ENCODE measurements at regions not wholly inside any gene's neighbourhood (a gene's known extent, or its start where the extent isn't known, plus 50 kb on each side); places are given as distances from the start of the nearest gene placed in this dataset.

GRCh38 chr16:52976539-52977167 is 76.0 kb downstream of the CHD9NB start:
- TF ChIP-seq CTCF (conservative IDR thresholded peaks at IDR 0.05; ENCODE audit: low read length), result peak; percentile 57
- no peak for TF ChIP-seq EZH2phosphoT487 (IDR thresholded peaks at IDR 0.05; ENCODE audit: borderline replicate concordance)

All from Loucy (cell line).